HL-60 (cell line): ENCODE measurements at regions not wholly inside any gene's neighbourhood (a gene's known extent, or its start where the extent isn't known, plus 50 kb on each side); places are given as distances from the start of the nearest gene placed in this dataset.

ENCODE experiments used
- POLR2AphosphoS5 ChIP-seq: IDR thresholded peaks from 2 replicates; pipeline ENCODE4 v1.6.1; 2012; ENCODE audit warnings: low read depth
- TF ChIP-seq, protein P1 (sequence below): IDR thresholded peaks from one replicate; pipeline ENCODE4 v1.5.1; 2011; ENCODE audit warnings: low read length, control low read depth, inconsistent platforms; ENCODE audit not compliant: insufficient read depth

DNA sequence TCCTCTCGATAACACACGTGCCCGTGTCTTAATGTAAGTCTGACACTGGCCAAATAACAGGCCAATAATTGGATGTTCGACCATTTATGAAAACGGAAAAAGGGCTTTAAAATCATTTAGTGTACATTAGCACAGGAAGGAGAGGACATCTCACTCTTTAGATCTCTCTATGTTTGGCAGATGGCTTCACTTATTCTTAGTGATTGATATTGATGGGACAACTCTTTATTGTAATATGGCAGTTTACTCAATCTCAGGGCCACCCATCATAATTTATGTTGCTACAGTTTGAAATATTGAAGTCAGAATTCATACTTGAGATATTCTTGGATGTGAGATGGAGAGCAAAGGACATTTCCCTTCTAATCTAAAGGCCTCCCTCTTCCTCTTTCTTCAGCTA is 430.7 kb upstream of the ARGLU1 start:
- TF ChIP-seq, protein P1, sequence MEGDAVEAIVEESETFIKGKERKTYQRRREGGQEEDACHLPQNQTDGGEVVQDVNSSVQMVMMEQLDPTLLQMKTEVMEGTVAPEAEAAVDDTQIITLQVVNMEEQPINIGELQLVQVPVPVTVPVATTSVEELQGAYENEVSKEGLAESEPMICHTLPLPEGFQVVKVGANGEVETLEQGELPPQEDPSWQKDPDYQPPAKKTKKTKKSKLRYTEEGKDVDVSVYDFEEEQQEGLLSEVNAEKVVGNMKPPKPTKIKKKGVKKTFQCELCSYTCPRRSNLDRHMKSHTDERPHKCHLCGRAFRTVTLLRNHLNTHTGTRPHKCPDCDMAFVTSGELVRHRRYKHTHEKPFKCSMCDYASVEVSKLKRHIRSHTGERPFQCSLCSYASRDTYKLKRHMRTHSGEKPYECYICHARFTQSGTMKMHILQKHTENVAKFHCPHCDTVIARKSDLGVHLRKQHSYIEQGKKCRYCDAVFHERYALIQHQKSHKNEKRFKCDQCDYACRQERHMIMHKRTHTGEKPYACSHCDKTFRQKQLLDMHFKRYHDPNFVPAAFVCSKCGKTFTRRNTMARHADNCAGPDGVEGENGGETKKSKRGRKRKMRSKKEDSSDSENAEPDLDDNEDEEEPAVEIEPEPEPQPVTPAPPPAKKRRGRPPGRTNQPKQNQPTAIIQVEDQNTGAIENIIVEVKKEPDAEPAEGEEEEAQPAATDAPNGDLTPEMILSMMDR = no peak
- no peak for TF ChIP-seq POLR2AphosphoS5
